CD8-positive, alpha-beta memory T cell (primary cell): ENCODE measurements at regions not wholly inside any gene's neighbourhood (a gene's known extent, or its start where the extent isn't known, plus 50 kb on each side); places are given as distances from the start of the nearest gene placed in this dataset.
"Not testable (repeated sequence)": the region's sequence is repeated elsewhere in the genome, so short reads cannot be mapped to it uniquely, and the experiment has no call there.

Source experiments
- CTCF ChIA-PET: fragments of 350-600 bp; sonication (Branson Sonifier 250); formaldehyde crosslinking; loops from one replicate; lab custom pipeline; 2021; ENCODE audit warnings: antibody characterized with exemption; lab: Charles Lee
- POLR2A ChIA-PET: fragments of 350-600 bp; sonication (Branson Sonifier 250); formaldehyde crosslinking; loops from one replicate; lab custom pipeline; 2021; ENCODE audit warnings: antibody characterized with exemption; lab: Charles Lee
- DNase-seq, 5 donors: peaks; one replicate each; pipeline versions ENCODE4 v3.0.0 to v3.0.0-alpha.2; 2020 to 2022; ENCODE audit warnings: mixed read lengths in 1 of 5
- H3K27ac ChIP-seq: one replicate; pipeline ENCODE4 v1.7.0; 2013; ENCODE audit warnings: low read depth, mild to moderate bottlenecking, low read length, moderate library complexity
- H3K27me3 ChIP-seq: 2 replicates; pipeline ENCODE4 v1.7.0; 2013; ENCODE audit warnings: low read length, mild to moderate bottlenecking; ENCODE audit not compliant: insufficient read depth, poor library complexity, severe bottlenecking
- H3K36me3 ChIP-seq: 2 replicates; pipeline ENCODE4 v1.7.0; 2013; ENCODE audit warnings: mild to moderate bottlenecking, low read length, moderate library complexity; ENCODE audit not compliant: insufficient read depth
- H3K4me1 ChIP-seq: 2 replicates; pipeline ENCODE4 v1.7.0; 2013; ENCODE audit warnings: mild to moderate bottlenecking, low read length, moderate library complexity; ENCODE audit not compliant: insufficient read depth
- H3K4me3 ChIP-seq: 2 replicates; pipeline ENCODE4 v1.7.0; 2013; ENCODE audit warnings: mild to moderate bottlenecking, low read length
- H3K9me3 ChIP-seq: 2 replicates; pipeline ENCODE4 v1.7.0; 2013; ENCODE audit warnings: mild to moderate bottlenecking, low read length
- H3K27ac Mint-ChIP-seq, 8 donors: one replicate each; pipeline ENCODE4 v1.8.0; 2020 to 2021; ENCODE audit warnings: mixed read lengths in 8 of 8, mild to moderate bottlenecking in 6 of 8, inconsistent platforms in 3 of 8, moderate library complexity in 3 of 8
- H3K27me3 Mint-ChIP-seq, 2 donors: one replicate each; pipeline ENCODE4 v1.8.0; 2020 to 2021; ENCODE audit warnings: mixed read lengths in 2 of 2, mild to moderate bottlenecking in 1 of 2, moderate library complexity in 1 of 2
- H3K36me3 Mint-ChIP-seq, 3 donors: one replicate each; pipeline ENCODE4 v1.8.0; 2020 to 2021; ENCODE audit warnings: mixed read lengths in 3 of 3, inconsistent platforms in 1 of 3, mild to moderate bottlenecking in 1 of 3
- H3K4me1 Mint-ChIP-seq, 3 donors: one replicate each; pipeline ENCODE4 v1.8.0; 2020 to 2021; ENCODE audit warnings: mixed read lengths in 3 of 3, inconsistent platforms in 1 of 3, mild to moderate bottlenecking in 1 of 3
- H3K4me3 Mint-ChIP-seq, 7 donors: one replicate each; pipeline ENCODE4 v1.8.0; 2020 to 2021; ENCODE audit warnings: mixed read lengths in 7 of 7, mild to moderate bottlenecking in 6 of 7, moderate library complexity in 4 of 7, inconsistent platforms in 2 of 7
- H3K9me3 Mint-ChIP-seq, 5 donors: one replicate each; pipeline ENCODE4 v1.8.0; 2020 to 2022; ENCODE audit warnings: mixed read lengths in 5 of 5, mild to moderate bottlenecking in 3 of 5, moderate library complexity in 2 of 5, inconsistent platforms in 1 of 5

- Histone ChIP-seq H3K9me3 (no peaks in the 10 kb centered on the region), H3K4me3 (no peak overlapping the region), H3K36me3 (no peaks in the 10 kb centered on the region), H3K27ac (no peak overlapping the region), H3K27me3 (no peaks in the 10 kb centered on the region), H3K4me1 (no peaks in the 10 kb centered on the region)
- Mint-ChIP-seq H3K27me3 (no peaks in the 10 kb centered on the region), H3K27ac (no peak overlapping the region), H3K9me3 (peaks cover 0 to 9% (median 0%) of the 10 kb centered on the region in 5 donors), H3K4me1 (no peaks in the 10 kb centered on the region), H3K36me3 (no peaks in the 10 kb centered on the region), H3K4me3 (no peak overlapping the region)
- no peak for DNase-seq
- ChIA-PET CTCF (no interaction called here), POLR2A (no interaction called here)
Observed at GRCh38 chr9:82893549-82893948, 169.4 kb downstream of the RASEF start.

GRCh38 chr9:82894548-82894947, 168.4 kb downstream of the RASEF start:
- Histone ChIP-seq H3K9me3 (no peaks in the 10 kb centered on the region), H3K36me3 (no peaks in the 10 kb centered on the region), H3K27ac (no peak overlapping the region), H3K27me3 (no peaks in the 10 kb centered on the region), H3K4me1 (no peaks in the 10 kb centered on the region), H3K4me3 (no peak overlapping the region)
- no peaks in the 10 kb centered on the region for H3K4me1 Mint-ChIP-seq
- H3K36me3 Mint-ChIP-seq: no peaks in the 10 kb centered on the region
- peaks cover 0 to 9% (median 0%) of the 10 kb centered on the region in 5 donors for H3K9me3 Mint-ChIP-seq
- ChIA-PET CTCF (no interaction called here), POLR2A (no interaction called here)
- no peaks in the 10 kb centered on the region for H3K27me3 Mint-ChIP-seq
- H3K4me3 Mint-ChIP-seq: no peak overlapping the region
- DNase-seq: no peak
- H3K27ac Mint-ChIP-seq: no peak overlapping the region

GRCh38 chr9:82894961-82895821, 167.8 kb downstream of the RASEF start:
- H3K9me3 ChIP-seq: no peaks in the 10 kb centered on the region
- DNase-seq: no peak
- Mint-ChIP-seq H3K9me3 (peaks cover 0 to 9% (median 0%) of the 10 kb centered on the region in 5 donors), H3K4me1 (no peaks in the 10 kb centered on the region), H3K27ac (no peak overlapping the region), H3K36me3 (no peaks in the 10 kb centered on the region), H3K27me3 (no peaks in the 10 kb centered on the region), H3K4me3 (no peak overlapping the region)
- no peaks in the 10 kb centered on the region for H3K36me3 ChIP-seq
- no peaks in the 10 kb centered on the region for H3K27me3 ChIP-seq
- H3K27ac ChIP-seq: no peak overlapping the region
- no peaks in the 10 kb centered on the region for H3K4me1 ChIP-seq
- POLR2A ChIA-PET: no interaction called here
- H3K4me3 ChIP-seq: no peak overlapping the region
- CTCF ChIA-PET: no interaction called here

DNA sequence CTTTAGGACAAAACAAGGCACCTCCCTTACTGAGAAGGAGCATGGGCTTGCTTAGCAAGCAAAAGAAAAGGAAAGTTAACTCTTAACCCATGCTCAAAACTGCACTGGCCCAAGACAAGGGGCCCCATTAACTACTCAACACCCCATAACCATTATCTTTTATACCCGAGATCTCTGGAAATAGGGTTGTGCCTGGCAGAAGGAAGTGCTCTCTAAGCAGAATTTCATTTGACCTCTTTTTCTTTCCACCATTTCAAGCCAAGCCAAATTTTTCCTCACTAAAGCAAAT, 167.2 kb downstream of the RASEF start:
- ChIA-PET CTCF (no interaction called here), POLR2A (no interaction called here)
- H3K36me3 ChIP-seq: no peaks in the 10 kb centered on the region
- H3K27me3 ChIP-seq: no peaks in the 10 kb centered on the region
- no peaks in the 10 kb centered on the region for H3K4me1 Mint-ChIP-seq
- no peak overlapping the region for H3K27ac ChIP-seq
- no peak for DNase-seq
- no peaks in the 10 kb centered on the region for H3K36me3 Mint-ChIP-seq
- H3K4me3 ChIP-seq: no peak overlapping the region
- no peaks in the 10 kb centered on the region for H3K9me3 ChIP-seq
- H3K27ac Mint-ChIP-seq: no peak overlapping the region
- H3K27me3 Mint-ChIP-seq: no peaks in the 10 kb centered on the region
- no peak overlapping the region for H3K4me3 Mint-ChIP-seq
- H3K4me1 ChIP-seq: no peaks in the 10 kb centered on the region
- peaks cover 0 to 9% (median 0%) of the 10 kb centered on the region in 5 donors for H3K9me3 Mint-ChIP-seq

GRCh38 chr9:82903503-82903902, 159.4 kb downstream of the RASEF start:
- H3K4me1 ChIP-seq: no peaks in the 10 kb centered on the region
- Mint-ChIP-seq H3K27me3 (no peaks in the 10 kb centered on the region), H3K4me3 (no peak overlapping the region), H3K27ac (no peak overlapping the region), H3K4me1 (no peaks in the 10 kb centered on the region), H3K9me3 (peaks cover 0 to 10% (median 2%) of the 10 kb centered on the region in 5 donors), H3K36me3 (no peaks in the 10 kb centered on the region)
- H3K4me3 ChIP-seq: no peak overlapping the region
- ChIA-PET POLR2A (no interaction called here), CTCF (no interaction called here)
- no peaks in the 10 kb centered on the region for H3K36me3 ChIP-seq
- H3K27ac ChIP-seq: no peak overlapping the region
- H3K27me3 ChIP-seq: no peaks in the 10 kb centered on the region
- DNase-seq: no peak
- H3K9me3 ChIP-seq: no peaks in the 10 kb centered on the region

DNA sequence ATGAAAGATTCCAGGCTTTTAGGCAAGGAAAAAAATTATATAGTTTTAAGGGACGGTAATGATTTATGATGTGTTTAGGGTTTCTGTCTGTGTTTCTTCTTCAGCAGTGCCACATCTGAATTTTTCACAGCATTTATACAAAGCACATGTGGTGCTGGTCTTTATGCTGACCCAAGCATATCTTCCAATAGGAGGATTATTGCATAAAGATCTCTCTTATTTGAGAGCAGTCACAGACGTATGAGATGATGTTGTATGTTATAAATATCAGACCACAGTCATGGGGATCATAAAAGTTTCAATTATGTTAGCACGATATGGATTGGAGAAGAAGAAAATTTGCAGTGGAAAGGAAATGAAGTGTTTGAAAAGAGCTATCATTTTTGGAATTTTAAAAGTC, 150.9 kb downstream of the RASEF start:
- ChIA-PET POLR2A (no interaction called here), CTCF (no interaction called here)
- no peaks in the 10 kb centered on the region for H3K27me3 ChIP-seq
- Mint-ChIP-seq H3K4me1 (no peaks in the 10 kb centered on the region), H3K27me3 (no peaks in the 10 kb centered on the region), H3K9me3 (peaks cover 9 to 21% (median 15%) of the 10 kb centered on the region in 5 donors), H3K4me3 (no peak overlapping the region), H3K36me3 (no peaks in the 10 kb centered on the region), H3K27ac (no peak overlapping the region)
- H3K4me1 ChIP-seq: no peaks in the 10 kb centered on the region
- no peaks in the 10 kb centered on the region for H3K9me3 ChIP-seq
- no peak overlapping the region for H3K27ac ChIP-seq
- H3K4me3 ChIP-seq: no peak overlapping the region
- no peaks in the 10 kb centered on the region for H3K36me3 ChIP-seq
- DNase-seq: no peak

- no peaks in the 10 kb centered on the region for H3K4me1 ChIP-seq
- no peak for DNase-seq
- H3K9me3 ChIP-seq: no peaks in the 10 kb centered on the region
- Mint-ChIP-seq H3K4me3 (no peak overlapping the region), H3K27me3 (no peaks in the 10 kb centered on the region), H3K27ac (no peak overlapping the region), H3K9me3 (peaks cover 10 to 21% (median 18%) of the 10 kb centered on the region in 5 donors), H3K4me1 (no peaks in the 10 kb centered on the region), H3K36me3 (no peaks in the 10 kb centered on the region)
- no peak overlapping the region for H3K4me3 ChIP-seq
- no peak overlapping the region for H3K27ac ChIP-seq
- no peaks in the 10 kb centered on the region for H3K27me3 ChIP-seq
- ChIA-PET CTCF (no interaction called here), POLR2A (no interaction called here)
- H3K36me3 ChIP-seq: no peaks in the 10 kb centered on the region
Observed at GRCh38 chr9:82912645-82913044, 150.3 kb downstream of the RASEF start.

GRCh38 chr9:82916238-82916637, 146.7 kb downstream of the RASEF start:
- H3K36me3 Mint-ChIP-seq, H3K4me1 Mint-ChIP-seq, H3K4me1 ChIP-seq, H3K9me3 ChIP-seq, DNase-seq, H3K27me3 ChIP-seq, POLR2A ChIA-PET, H3K4me3 Mint-ChIP-seq, H3K27me3 Mint-ChIP-seq, H3K27ac Mint-ChIP-seq, CTCF ChIA-PET, H3K27ac ChIP-seq, H3K36me3 ChIP-seq, H3K4me3 ChIP-seq: not testable (repeated sequence)
- peaks cover 10 to 21% (median 18%) of the 10 kb centered on the region in 5 donors for H3K9me3 Mint-ChIP-seq
